ENCODE measurements at regions not wholly inside any gene's neighbourhood (a gene's known extent, or its start where the extent isn't known, plus 50 kb on each side); places are given as distances from the start of the nearest gene placed in this dataset.
"Not testable (repeated sequence)": the region's sequence is repeated elsewhere in the genome, so short reads cannot be mapped to it uniquely, and the experiment has no call there.

DNA sequence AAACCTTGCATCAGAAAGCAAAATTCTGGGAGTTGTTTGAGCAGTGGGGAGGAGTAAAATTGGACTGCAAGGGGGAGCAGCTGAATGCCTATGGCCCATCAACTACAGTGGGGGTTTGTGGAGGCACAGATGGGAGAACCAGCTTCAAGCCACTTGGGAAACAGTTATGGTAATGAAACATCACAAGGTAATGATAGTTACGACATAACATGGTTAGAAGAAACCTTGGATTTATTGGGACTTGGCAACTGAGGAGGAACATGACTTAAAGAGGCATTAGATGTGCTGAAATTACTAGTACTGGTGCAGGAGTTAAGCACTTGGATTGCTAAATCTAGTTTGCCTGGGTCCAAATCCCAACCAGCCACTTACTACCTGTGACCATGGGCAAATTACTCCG is 868.4 kb downstream of the KCNMA1 start:
- H3K27me3 ChIP-seq = no peaks in the 10 kb centered on the region
- no peaks in the 10 kb centered on the region for H3K4me1 ChIP-seq
- no peaks in the 10 kb centered on the region for H3K36me3 ChIP-seq
- no peak overlapping the region for H3K4me3 ChIP-seq
- intact Hi-C loops (cut with DNase I) = no loop called here
- H3K9me3 ChIP-seq = no peaks in the 10 kb centered on the region
- no peak overlapping the region for H3K27ac ChIP-seq
- no peak for DNase-seq (ENCODE audit: extremely low spot score in 2 of 2)
- TF ChIP-seq CTCF (IDR thresholded peaks at IDR 0.05) (no peak), POLR2AphosphoS5 (IDR thresholded peaks at IDR 0.05; ENCODE audit: insufficient read depth in 1 of 2, low read depth in 1 of 2) (no peak), POLR2A (IDR thresholded peaks at IDR 0.05) (no peak)

GRCh38 chr10:76766682-76767081 is 870.9 kb downstream of the KCNMA1 start:
- intact Hi-C loops (cut with DNase I) = no loop called here
- no peak for TF ChIP-seq POLR2A (IDR thresholded peaks at IDR 0.05)
- no peak for TF ChIP-seq POLR2AphosphoS5 (IDR thresholded peaks at IDR 0.05; ENCODE audit: insufficient read depth in 1 of 2, low read depth in 1 of 2)
- no peak for TF ChIP-seq CTCF (IDR thresholded peaks at IDR 0.05)

GRCh38 chr10:76764921-76765320 is 872.7 kb downstream of the KCNMA1 start:
- H3K9me3 ChIP-seq; H3K27ac ChIP-seq; intact Hi-C loops (cut with DNase I); H3K4me1 ChIP-seq; DNase-seq (ENCODE audit: extremely low spot score in 2 of 2); H3K27me3 ChIP-seq; H3K4me3 ChIP-seq; H3K36me3 ChIP-seq: not testable (repeated sequence)

More at GRCh38 chr10:76766682-76767081, 870.9 kb downstream of the KCNMA1 start:
- H3K4me3 ChIP-seq = no peak overlapping the region
- DNase-seq (ENCODE audit: extremely low spot score in 2 of 2) = no peak
- H3K9me3 ChIP-seq = no peaks in the 10 kb centered on the region
- H3K36me3 ChIP-seq = no peaks in the 10 kb centered on the region
- no peaks in the 10 kb centered on the region for H3K27me3 ChIP-seq
- H3K27ac ChIP-seq = no peak overlapping the region
- H3K4me1 ChIP-seq = no peaks in the 10 kb centered on the region

- no peak for DNase-seq (ENCODE audit: extremely low spot score in 2 of 2)
- Histone ChIP-seq H3K27me3 (no peaks in the 10 kb centered on the region), H3K4me1 (no peaks in the 10 kb centered on the region), H3K4me3 (no peak overlapping the region), H3K27ac (no peak overlapping the region), H3K9me3 (no peaks in the 10 kb centered on the region), H3K36me3 (no peaks in the 10 kb centered on the region)
- intact Hi-C loops (cut with DNase I) = no loop called here
- TF ChIP-seq CTCF (IDR thresholded peaks at IDR 0.05) = no peak
- no peak for TF ChIP-seq POLR2A (IDR thresholded peaks at IDR 0.05)
- TF ChIP-seq POLR2AphosphoS5 (IDR thresholded peaks at IDR 0.05; ENCODE audit: insufficient read depth in 1 of 2, low read depth in 1 of 2) = no peak
Measured at GRCh38 chr10:76764177-76764576, 873.4 kb downstream of the KCNMA1 start.

GRCh38 chr10:76763376-76763775 is 874.2 kb downstream of the KCNMA1 start:
- DNase-seq (ENCODE audit: extremely low spot score in 2 of 2) = no peak
- intact Hi-C loops (cut with DNase I) = no loop called here
- Histone ChIP-seq H3K9me3 (no peaks in the 10 kb centered on the region), H3K36me3 (no peaks in the 10 kb centered on the region), H3K4me3 (no peak overlapping the region), H3K4me1 (no peaks in the 10 kb centered on the region), H3K27ac (no peak overlapping the region), H3K27me3 (no peaks in the 10 kb centered on the region)
- no peak for TF ChIP-seq CTCF (IDR thresholded peaks at IDR 0.05)
- TF ChIP-seq POLR2A (IDR thresholded peaks at IDR 0.05) = no peak
- no peak for TF ChIP-seq POLR2AphosphoS5 (IDR thresholded peaks at IDR 0.05; ENCODE audit: insufficient read depth in 1 of 2, low read depth in 1 of 2)

- H3K4me3 ChIP-seq = no peak overlapping the region
- intact Hi-C loops (cut with DNase I) = no loop called here
Measured at GRCh38 chr10:76759681-76760080, 877.9 kb downstream of the KCNMA1 start.

More at GRCh38 chr10:76759681-76760080, 877.9 kb downstream of the KCNMA1 start:
- H3K27me3 ChIP-seq = no peaks in the 10 kb centered on the region
- H3K9me3 ChIP-seq = no peaks in the 10 kb centered on the region
- TF ChIP-seq CTCF (IDR thresholded peaks at IDR 0.05) (no peak), POLR2A (IDR thresholded peaks at IDR 0.05) (no peak), POLR2AphosphoS5 (IDR thresholded peaks at IDR 0.05; ENCODE audit: insufficient read depth in 1 of 2, low read depth in 1 of 2) (no peak)
- no peak overlapping the region for H3K27ac ChIP-seq
- DNase-seq (ENCODE audit: extremely low spot score in 2 of 2) = no peak
- H3K4me1 ChIP-seq = no peaks in the 10 kb centered on the region
- no peaks in the 10 kb centered on the region for H3K36me3 ChIP-seq

All from vagina (tissue), 2 donors.